Esophagus squamous epithelium (tissue), 5 donors: ENCODE measurements at regions not wholly inside any gene's neighbourhood (a gene's known extent, or its start where the extent isn't known, plus 50 kb on each side); places are given as distances from the start of the nearest gene placed in this dataset.

ENCODE experiments used
- DNase-seq: peaks from one replicate; lab custom pipeline; 2025; lab: John Stamatoyannopoulos, UW
- H3K27ac ChIP-seq, 4 donors: fragments of 200-600 bp; sonication (generic); one replicate each; pipeline ENCODE4 v1.5.1; 2016 to 2019; ENCODE audit warnings: mild to moderate bottlenecking in 1 of 4
- H3K27me3 ChIP-seq, 4 donors: fragments of 200-600 bp; sonication (generic); 1 replicate in 3 of 4; 2 replicates in 1 of 4; pipeline versions ENCODE4 v1.5.1 to v1.6.0; 2017 to 2021; ENCODE audit warnings: antibody characterized with exemption in 1 of 4
- H3K36me3 ChIP-seq, 3 donors: fragments of 200-600 bp; sonication (generic); one replicate each; pipeline ENCODE4 v1.5.1; 2016 to 2019
- H3K4me1 ChIP-seq, 3 donors: fragments of 200-600 bp; sonication (generic); one replicate each; pipeline ENCODE4 v1.5.1; 2017 to 2019
- H3K4me3 ChIP-seq, 4 donors: fragments of 200-600 bp; sonication (generic); 1 replicate in 3 of 4; 2 replicates in 1 of 4; pipeline ENCODE4 v1.5.1; 2016 to 2019; ENCODE audit warnings: mild to moderate bottlenecking in 2 of 4, moderate library complexity in 1 of 4
- H3K9me3 ChIP-seq, 3 donors: fragments of 200-600 bp; sonication (generic); one replicate each; pipeline ENCODE4 v1.5.1; 2016 to 2019
- CTCF ChIP-seq, 6 experiments: fragments of 450-650 bp in 4 of 6; fragments of 200-600 bp in 2 of 6; sonication (generic) in 2 of 6; IDR thresholded peaks; one replicate each; pipeline ENCODE4 v1.5.1; 2016 to 2019; ENCODE audit warnings: antibody characterized with exemption in 6 of 6, mild to moderate bottlenecking in 4 of 6, moderate library complexity in 4 of 6
- POLR2A ChIP-seq, 4 donors: fragments of 450-650 bp; IDR thresholded peaks; one replicate each; pipeline ENCODE4 v1.6.1; 2017; ENCODE audit warnings: antibody characterized with exemption in 4 of 4, mild to moderate bottlenecking in 4 of 4, moderate library complexity in 3 of 4
- WGBS, 2 donors: methylation state at CpG; one replicate each; pipeline ENCODE4 v1.1.5; 2018; 5-methylcytosine and 5-hydroxymethylcytosine counted together
- intact Hi-C: fragments of 100-400 bp; cut with DNase I; formaldehyde crosslinking; loops from one replicate; pipeline ENCODE4 v1.15.0; 2022
- donor health status: DM: yes; HTN: yes; CAD: no.

DNA sequence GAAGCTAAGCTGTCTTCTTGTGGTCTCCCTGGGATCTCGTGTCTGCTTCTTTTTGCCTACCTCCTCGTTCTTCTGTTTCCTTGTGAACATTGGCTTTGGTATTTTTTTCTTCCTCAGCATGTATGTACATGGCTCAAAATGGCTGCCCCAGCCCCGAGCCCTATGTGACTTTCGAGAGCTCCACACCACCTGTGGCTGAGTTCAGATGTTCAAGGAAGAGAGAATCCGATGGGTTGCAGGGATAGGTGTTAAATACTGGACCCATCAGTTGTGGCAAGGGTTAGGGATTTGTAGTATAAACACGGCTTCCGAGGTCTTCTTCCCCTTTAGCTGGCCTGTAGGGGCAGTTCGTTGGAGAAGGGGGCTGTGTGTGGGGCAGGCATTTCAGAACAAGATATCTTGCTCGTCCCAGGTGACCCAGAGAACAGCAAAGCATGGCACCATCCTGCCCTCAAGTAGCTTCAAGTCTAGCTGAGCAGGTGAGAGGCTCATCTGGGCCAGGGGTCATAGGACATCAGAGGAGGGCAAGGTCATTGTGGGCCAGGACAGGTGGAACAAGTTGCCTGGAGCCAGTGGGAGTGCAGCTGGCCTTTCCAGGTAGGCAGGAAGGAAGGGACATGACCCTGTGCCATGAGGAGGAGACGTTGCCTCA, 57.2 kb upstream of the COMTD1 start:
- no peak for DNase-seq
- H3K27me3 ChIP-seq: no peaks in the 10 kb centered on the region
- no peak overlapping the region for H3K4me3 ChIP-seq
- 92% methylated on average over 6 to 10 of the region's 10 CpGs for WGBS, 2 donors
- no peaks in the 10 kb centered on the region for H3K9me3 ChIP-seq
- no peaks in the 10 kb centered on the region for H3K36me3 ChIP-seq
- peaks cover 24 to 44% (median 31%) of the 10 kb centered on the region in 3 donors for H3K4me1 ChIP-seq
- no peak for TF ChIP-seq POLR2A (IDR thresholded peaks at IDR 0.05)
- TF ChIP-seq CTCF (IDR thresholded peaks at IDR 0.05): no peak
- intact Hi-C loops: no loop called here
- peak overlapping the region in 3 of 4 donors; percentile 96 to 97 (median 97) for H3K27ac ChIP-seq

DNA sequence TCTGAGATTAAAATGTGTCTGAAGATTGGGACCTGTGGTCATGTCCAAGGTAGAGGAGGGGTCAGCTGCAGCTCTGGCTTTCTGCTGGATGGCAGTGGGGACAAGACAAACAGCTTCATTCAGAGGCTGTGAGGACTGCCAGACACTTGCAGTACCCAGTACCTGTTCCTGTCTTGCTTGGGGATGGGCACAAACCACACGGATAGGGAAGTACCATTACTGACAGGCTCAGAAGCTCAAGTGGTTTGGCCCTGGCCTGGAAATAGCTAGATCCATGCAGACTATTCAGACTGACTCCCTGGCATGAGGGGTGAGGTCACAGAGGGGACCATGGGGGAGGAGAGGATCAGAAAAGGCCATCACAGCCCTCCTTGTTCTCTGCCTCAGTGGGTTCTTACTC, 56.0 kb upstream of the COMTD1 start:
- no peaks in the 10 kb centered on the region for H3K9me3 ChIP-seq
- WGBS, 2 donors: 57 to 70% methylated on average over 1 of the region's 1 CpG
- H3K27me3 ChIP-seq: no peaks in the 10 kb centered on the region
- no peak for DNase-seq
- H3K36me3 ChIP-seq: peaks cover 0 to 3% (median 0%) of the 10 kb centered on the region in 3 donors
- no peak overlapping the region for H3K4me3 ChIP-seq
- intact Hi-C loops: no loop called here
- peaks cover 24 to 33% (median 29%) of the 10 kb centered on the region in 3 donors for H3K4me1 ChIP-seq
- no peak for TF ChIP-seq CTCF (IDR thresholded peaks at IDR 0.05)
- TF ChIP-seq POLR2A (IDR thresholded peaks at IDR 0.05): no peak
- peak overlapping the region in 1 of 4 donors; percentile 6 for H3K27ac ChIP-seq

GRCh38 chr10:75288140-75288711, 52.5 kb upstream of the COMTD1 start:
- Histone ChIP-seq H3K36me3 (peaks cover 0 to 3% (median 0%) of the 10 kb centered on the region in 3 donors), H3K27me3 (no peaks in the 10 kb centered on the region), H3K4me1 (peaks cover 14 to 21% (median 16%) of the 10 kb centered on the region in 3 donors), H3K4me3 (no peak overlapping the region), H3K9me3 (no peaks in the 10 kb centered on the region), H3K27ac (no peak overlapping the region)
- no peak for TF ChIP-seq POLR2A (IDR thresholded peaks at IDR 0.05)
- TF ChIP-seq CTCF (IDR thresholded peaks at IDR 0.05): no peak
- 92 to 93% methylated on average over 6 of the region's 6 CpGs for WGBS, 2 donors
- DNase-seq: no peak
- intact Hi-C loops: no loop called here

DNA sequence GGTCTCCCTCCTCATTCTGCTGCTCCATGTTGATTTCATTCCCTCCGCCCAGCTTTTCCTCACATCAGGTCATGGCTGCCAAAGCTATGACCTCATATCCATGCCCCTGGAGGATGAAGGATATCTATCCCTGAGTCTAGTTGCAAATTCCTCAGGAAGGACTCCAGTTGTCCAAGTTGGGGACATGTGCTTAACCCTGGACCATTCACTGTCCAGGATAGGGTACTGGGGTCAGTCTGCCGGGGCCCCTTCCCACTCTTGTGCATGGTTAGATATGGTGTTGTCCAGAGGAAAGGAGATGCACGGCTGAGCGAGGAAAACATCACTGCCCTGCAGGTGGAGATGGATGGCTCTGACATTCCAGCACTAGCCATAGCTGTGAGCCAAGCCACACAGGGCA, 51.9 kb upstream of the COMTD1 start:
- no peak for DNase-seq

More for the DNA sequence above, 51.9 kb upstream of the COMTD1 start:
- no peak overlapping the region for H3K4me3 ChIP-seq
- no peak overlapping the region for H3K27ac ChIP-seq
- H3K27me3 ChIP-seq: no peaks in the 10 kb centered on the region
- 86 to 92% methylated on average over 2 to 3 of the region's 4 CpGs for WGBS, 2 donors
- peaks cover 14 to 24% (median 19%) of the 10 kb centered on the region in 3 donors for H3K4me1 ChIP-seq
- no peaks in the 10 kb centered on the region for H3K9me3 ChIP-seq
- peaks cover 0 to 3% (median 0%) of the 10 kb centered on the region in 3 donors for H3K36me3 ChIP-seq
- no peak for TF ChIP-seq POLR2A (IDR thresholded peaks at IDR 0.05)
- TF ChIP-seq CTCF (IDR thresholded peaks at IDR 0.05): no peak
- intact Hi-C loops: no loop called here
